ENCODE measurements at regions not wholly inside any gene's neighbourhood (a gene's known extent, or its start where the extent isn't known, plus 50 kb on each side); places are given as distances from the start of the nearest gene placed in this dataset.

GRCh38 chr7:116310141-116310540 is 99.8 kb downstream of the TES start:
- no peaks in the 10 kb centered on the region for H3K9me3 Mint-ChIP-seq
- H3K4me1 Mint-ChIP-seq, result no peaks in the 10 kb centered on the region
- no peak overlapping the region for H3K4me3 Mint-ChIP-seq
- no peaks in the 10 kb centered on the region for H3K36me3 Mint-ChIP-seq
- no peaks in the 10 kb centered on the region for H3K27me3 Mint-ChIP-seq
- no peak overlapping the region for H3K27ac Mint-ChIP-seq

GRCh38 chr7:116311259-116311658 is 100.9 kb downstream of the TES start:
- no peak overlapping the region for H3K27ac Mint-ChIP-seq
- no peaks in the 10 kb centered on the region for H3K36me3 Mint-ChIP-seq
- H3K27me3 Mint-ChIP-seq, result no peaks in the 10 kb centered on the region
- no peaks in the 10 kb centered on the region for H3K4me1 Mint-ChIP-seq
- no peak overlapping the region for H3K4me3 Mint-ChIP-seq
- no peaks in the 10 kb centered on the region for H3K9me3 Mint-ChIP-seq

GRCh38 chr7:116311816-116312471 is 101.6 kb downstream of the TES start:
- Mint-ChIP-seq H3K36me3 (no peaks in the 10 kb centered on the region), H3K27me3 (peaks cover 4% of the 10 kb centered on the region), H3K4me1 (no peaks in the 10 kb centered on the region), H3K4me3 (no peak overlapping the region), H3K27ac (no peak overlapping the region), H3K9me3 (no peaks in the 10 kb centered on the region)

DNA sequence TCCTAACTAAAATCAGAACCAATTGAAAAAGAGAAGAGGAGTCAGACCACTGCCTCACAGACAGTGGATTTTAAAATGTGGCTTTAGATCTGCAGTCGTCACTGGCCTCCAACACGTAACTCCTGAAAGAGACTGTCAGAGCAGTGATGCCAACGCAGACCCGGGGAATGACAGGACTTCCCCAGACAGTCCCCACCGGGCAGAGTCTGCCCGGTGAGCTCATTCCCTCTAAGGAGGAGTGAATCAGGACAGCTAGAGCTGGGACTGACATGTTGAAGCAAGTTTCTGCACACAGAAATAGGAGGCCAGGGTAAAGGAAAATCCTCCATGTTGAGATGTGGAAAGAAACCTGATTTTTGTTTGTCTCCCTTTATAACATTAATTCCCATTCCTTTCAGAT is 105.0 kb downstream of the TES start:
- no peaks in the 10 kb centered on the region for H3K4me1 Mint-ChIP-seq
- H3K36me3 Mint-ChIP-seq, result no peaks in the 10 kb centered on the region
- peaks cover 6% of the 10 kb centered on the region for H3K27me3 Mint-ChIP-seq
- H3K27ac Mint-ChIP-seq, result no peak overlapping the region
- no peak overlapping the region for H3K4me3 Mint-ChIP-seq
- H3K9me3 Mint-ChIP-seq, result no peaks in the 10 kb centered on the region

DNA sequence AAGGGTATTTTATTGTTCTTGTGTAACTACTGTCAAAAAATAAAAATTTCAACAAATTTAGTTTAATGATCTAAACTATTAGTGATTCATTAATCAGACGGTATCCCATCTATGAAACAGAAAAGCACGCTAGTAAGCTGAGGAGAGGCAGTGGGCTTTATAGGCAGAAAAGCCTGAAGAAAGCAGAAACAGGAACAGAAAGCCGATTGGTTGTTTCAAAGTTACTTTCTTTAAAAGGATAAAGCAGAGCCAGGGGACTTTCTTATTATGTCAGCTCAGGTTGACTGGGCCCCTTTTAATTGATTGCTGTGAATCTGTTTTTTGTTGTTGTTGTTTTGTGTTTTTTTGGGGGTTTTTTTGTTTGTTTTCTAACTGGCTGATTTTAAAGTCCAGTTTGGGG is 105.5 kb downstream of the TES start:
- Mint-ChIP-seq H3K27me3 (peaks cover 6% of the 10 kb centered on the region), H3K4me1 (no peaks in the 10 kb centered on the region), H3K36me3 (no peaks in the 10 kb centered on the region), H3K4me3 (no peak overlapping the region), H3K9me3 (no peaks in the 10 kb centered on the region), H3K27ac (no peak overlapping the region)

- peaks cover 6% of the 10 kb centered on the region for H3K27me3 Mint-ChIP-seq
- H3K36me3 Mint-ChIP-seq, result no peaks in the 10 kb centered on the region
- no peak overlapping the region for H3K4me3 Mint-ChIP-seq
- H3K9me3 Mint-ChIP-seq, result no peaks in the 10 kb centered on the region
- no peak overlapping the region for H3K27ac Mint-ChIP-seq
- no peaks in the 10 kb centered on the region for H3K4me1 Mint-ChIP-seq
Measured at GRCh38 chr7:116316838-116317628, 106.7 kb downstream of the TES start.

DNA sequence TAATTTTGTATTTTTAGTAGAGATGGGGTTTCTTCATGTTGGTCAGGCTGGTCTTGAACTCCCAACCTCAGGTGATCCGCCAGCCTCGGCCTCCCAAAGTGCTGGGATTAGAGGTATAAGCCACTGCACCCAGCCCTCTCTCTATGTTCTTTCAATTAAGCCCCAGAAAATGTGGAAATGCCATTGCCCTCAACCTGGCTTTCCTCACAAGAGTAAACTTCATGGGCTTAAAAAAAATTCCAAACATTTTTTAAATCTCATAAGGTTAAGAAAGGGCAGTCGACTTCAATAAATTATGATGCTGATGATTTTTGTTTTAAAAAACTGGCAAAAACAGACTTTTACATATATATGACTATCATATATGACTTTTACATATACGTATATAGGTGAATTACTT is 107.6 kb downstream of the TES start:
- no peaks in the 10 kb centered on the region for H3K36me3 Mint-ChIP-seq
- no peaks in the 10 kb centered on the region for H3K9me3 Mint-ChIP-seq
- H3K4me3 Mint-ChIP-seq, result no peak overlapping the region
- H3K4me1 Mint-ChIP-seq, result no peaks in the 10 kb centered on the region
- H3K27ac Mint-ChIP-seq, result no peak overlapping the region
- peaks cover 7% of the 10 kb centered on the region for H3K27me3 Mint-ChIP-seq

DNA sequence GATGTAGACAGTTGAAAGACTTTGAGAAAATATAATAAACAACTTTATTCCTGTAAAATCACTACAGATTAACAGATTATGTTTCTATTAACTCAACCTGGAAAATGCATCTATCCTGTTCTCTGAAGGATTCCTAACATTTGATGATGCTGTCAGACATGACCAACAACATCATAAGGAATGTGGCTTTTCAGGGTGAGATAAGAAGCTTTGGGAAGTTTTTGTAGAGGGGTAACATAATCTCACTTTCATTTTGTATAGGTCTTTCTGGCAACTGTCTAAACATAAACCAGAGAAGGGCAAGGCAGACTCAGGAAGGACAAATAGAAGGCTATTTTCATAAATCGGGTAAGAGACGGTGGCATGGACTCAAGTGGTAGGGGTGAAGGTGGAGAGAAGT is 112.2 kb downstream of the TES start:
- Mint-ChIP-seq H3K9me3 (no peaks in the 10 kb centered on the region), H3K4me1 (no peaks in the 10 kb centered on the region), H3K27ac (no peak overlapping the region), H3K36me3 (no peaks in the 10 kb centered on the region), H3K27me3 (peaks cover 4% of the 10 kb centered on the region), H3K4me3 (no peak overlapping the region)

- Mint-ChIP-seq H3K27ac (no peak overlapping the region), H3K9me3 (no peaks in the 10 kb centered on the region), H3K4me1 (no peaks in the 10 kb centered on the region), H3K27me3 (peaks cover 2% of the 10 kb centered on the region), H3K36me3 (no peaks in the 10 kb centered on the region), H3K4me3 (no peak overlapping the region)
Measured at GRCh38 chr7:116324582-116324981, 114.2 kb downstream of the TES start.

DNA sequence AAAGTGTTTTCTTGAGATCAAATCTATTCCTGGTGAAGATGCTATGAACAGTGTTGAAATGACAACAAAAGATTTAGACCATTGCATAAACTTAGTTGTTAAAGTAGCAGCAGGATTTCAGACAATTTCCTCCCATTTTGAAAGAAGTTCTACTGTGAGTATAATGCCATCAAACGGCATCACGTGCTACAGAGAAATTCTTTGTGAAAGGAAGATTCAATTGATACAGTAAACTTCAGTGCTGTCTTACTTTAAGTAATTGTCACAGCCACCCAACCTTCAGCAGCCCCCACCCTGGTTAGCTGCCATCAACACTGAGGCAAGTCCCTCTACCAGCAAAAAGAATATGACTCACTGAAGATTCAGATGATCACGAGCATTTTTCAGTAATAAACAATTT is 115.2 kb downstream of the TES start:
- Mint-ChIP-seq H3K27me3 (peaks cover 2% of the 10 kb centered on the region), H3K4me1 (no peaks in the 10 kb centered on the region), H3K27ac (no peak overlapping the region), H3K36me3 (no peaks in the 10 kb centered on the region), H3K9me3 (no peaks in the 10 kb centered on the region), H3K4me3 (no peak overlapping the region)

GRCh38 chr7:116327135-116327534 is 116.8 kb downstream of the TES start:
- Mint-ChIP-seq H3K4me1 (no peaks in the 10 kb centered on the region), H3K27me3 (peaks cover 3% of the 10 kb centered on the region), H3K4me3 (no peak overlapping the region), H3K9me3 (no peaks in the 10 kb centered on the region), H3K36me3 (no peaks in the 10 kb centered on the region), H3K27ac (no peak overlapping the region)

GRCh38 chr7:116327752-116328151 is 117.4 kb downstream of the TES start:
- no peak overlapping the region for H3K27ac Mint-ChIP-seq
- no peaks in the 10 kb centered on the region for H3K9me3 Mint-ChIP-seq
- H3K4me3 Mint-ChIP-seq, result no peak overlapping the region
- no peaks in the 10 kb centered on the region for H3K36me3 Mint-ChIP-seq
- no peaks in the 10 kb centered on the region for H3K4me1 Mint-ChIP-seq
- peaks cover 2% of the 10 kb centered on the region for H3K27me3 Mint-ChIP-seq

DNA sequence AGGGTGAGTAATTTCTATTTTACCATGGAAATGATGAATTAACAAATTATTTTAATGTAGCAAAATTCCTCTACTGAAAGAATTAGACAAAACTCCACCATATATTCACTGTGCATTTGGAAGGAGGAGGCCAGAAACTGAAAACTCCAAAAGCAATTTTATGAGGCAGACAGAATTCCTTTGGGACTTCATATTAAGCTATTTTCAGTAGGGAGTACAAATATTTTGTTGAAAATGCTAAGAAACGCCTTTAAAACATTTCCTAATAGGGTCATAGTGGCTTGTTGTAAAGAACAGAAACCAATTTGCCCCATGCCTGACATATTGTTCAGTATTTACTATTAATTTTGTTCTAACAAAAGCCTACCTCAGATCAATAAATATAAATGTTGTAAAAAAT is 117.8 kb downstream of the TES start:
- Mint-ChIP-seq H3K27me3 (peaks cover 2% of the 10 kb centered on the region), H3K4me3 (no peak overlapping the region), H3K9me3 (no peaks in the 10 kb centered on the region), H3K36me3 (no peaks in the 10 kb centered on the region), H3K4me1 (no peaks in the 10 kb centered on the region), H3K27ac (no peak overlapping the region)

- no peaks in the 10 kb centered on the region for H3K4me1 Mint-ChIP-seq
- H3K4me3 Mint-ChIP-seq, result no peak overlapping the region
- H3K9me3 Mint-ChIP-seq, result no peaks in the 10 kb centered on the region
- H3K27ac Mint-ChIP-seq, result no peak overlapping the region
- H3K36me3 Mint-ChIP-seq, result no peaks in the 10 kb centered on the region
- peaks cover 2% of the 10 kb centered on the region for H3K27me3 Mint-ChIP-seq
Measured at GRCh38 chr7:116329686-116330503, 119.6 kb downstream of the TES start.

DNA sequence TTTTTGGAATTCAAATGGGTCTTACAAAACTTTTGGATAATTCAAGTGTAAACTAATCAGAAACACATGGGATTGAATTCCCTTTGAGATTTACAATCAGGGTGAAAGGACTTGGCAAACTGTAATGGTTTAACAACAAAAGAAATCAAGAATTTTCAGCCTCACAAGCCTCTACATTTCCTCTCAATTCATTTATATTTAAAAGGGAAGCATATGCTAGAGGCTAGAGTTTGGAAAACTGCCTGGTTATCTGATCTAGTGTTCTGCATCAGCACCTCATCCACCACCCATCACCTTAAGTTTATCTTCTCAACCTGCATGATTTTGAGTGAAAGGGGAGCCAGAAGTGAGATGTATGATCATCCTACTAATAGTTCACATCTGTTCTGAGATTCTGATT is 120.7 kb downstream of the TES start:
- Mint-ChIP-seq H3K4me1 (no peaks in the 10 kb centered on the region), H3K27ac (no peak overlapping the region)

GRCh38 chr7:116332766-116333165 is 122.4 kb downstream of the TES start:
- peaks cover 5% of the 10 kb centered on the region for H3K27me3 Mint-ChIP-seq
- H3K4me3 Mint-ChIP-seq, result no peak overlapping the region
- no peaks in the 10 kb centered on the region for H3K4me1 Mint-ChIP-seq
- H3K36me3 Mint-ChIP-seq, result no peaks in the 10 kb centered on the region
- no peak overlapping the region for H3K27ac Mint-ChIP-seq
- no peaks in the 10 kb centered on the region for H3K9me3 Mint-ChIP-seq

More for the DNA sequence above, 120.7 kb downstream of the TES start:
- H3K4me3 Mint-ChIP-seq, result no peak overlapping the region
- H3K9me3 Mint-ChIP-seq, result no peaks in the 10 kb centered on the region
- H3K36me3 Mint-ChIP-seq, result no peaks in the 10 kb centered on the region
- H3K27me3 Mint-ChIP-seq, result peaks cover 3% of the 10 kb centered on the region
